ENCODE measurements at regions not wholly inside any gene's neighbourhood (a gene's known extent, or its start where the extent isn't known, plus 50 kb on each side); places are given as distances from the start of the nearest gene placed in this dataset.

GRCh38 chr2:120817136-120817955 is 81.7 kb downstream of the GLI2 start:
- H3K9me3 ChIP-seq (ENCODE audit: low read length) = no peaks in the 10 kb centered on the region
- ATAC-seq (no peak), DNase-seq (ENCODE audit: low spot score) (no peak), FAIRE-seq (no peak)
- peaks cover 9% of the 10 kb centered on the region; the same call in 1 of the 2 replicates for H3K4me1 ChIP-seq (ENCODE audit: insufficient read depth, low read length)
- 53% methylated on average over 25 of the region's 25 CpGs for WGBS (ENCODE audit: low lambda C conversion rate)
- in situ Hi-C loops (cut with HindIII; ENCODE audit: extremely low pct_ligation_motif_present, low pct_unique_long_range_greater_than_20kb) = no loop called here
- no peak for TF ChIP-seq HHEX (CRISPR knock-in tag; IDR thresholded peaks at IDR 0.05)
- TF ChIP-seq MXD3 (CRISPR knock-in tag; IDR thresholded peaks at IDR 0.05) = no peak
- no peak for TF ChIP-seq SIN3B (IDR thresholded peaks at IDR 0.05; ENCODE audit: low read length)
- no peak for TF ChIP-seq MED8 (CRISPR knock-in tag; IDR thresholded peaks at IDR 0.05; ENCODE audit: insufficient replicate concordance)
- TF ChIP-seq ZNF546 (CRISPR knock-in tag; conservative IDR thresholded peaks at IDR 0.05) = no peak
- TF ChIP-seq ZNF367 (CRISPR knock-in tag; IDR thresholded peaks at IDR 0.05; ENCODE audit: borderline replicate concordance) = no peak
- no peak for TF ChIP-seq RNF219 (CRISPR knock-in tag; IDR thresholded peaks at IDR 0.05)
- TF ChIP-seq NFE2 (CRISPR knock-in tag; IDR thresholded peaks at IDR 0.05) = no peak
- TF ChIP-seq PITX1 (CRISPR knock-in tag; IDR thresholded peaks at IDR 0.05) = no peak
- no peak for TF ChIP-seq KDM1A (CRISPR knock-in tag; IDR thresholded peaks at IDR 0.05)
- no peak for TF ChIP-seq XBP1 (CRISPR knock-in tag; IDR thresholded peaks at IDR 0.05)
- BruUV-seq (replicated peaks) = no TSS peak
- H3K4me2 ChIP-seq (ENCODE audit: low read depth, low read length) = no peak overlapping the region
- H2AFZ ChIP-seq (ENCODE audit: low read length) = no peak overlapping the region
- H3K9ac ChIP-seq (ENCODE audit: insufficient read depth, low read depth, low read length) = no peak overlapping the region
- POLR2A ChIA-PET = no interaction called here
- CTCF ChIA-PET (ENCODE audit: low intra/inter-chr PET ratio, low total read pairs) = no interaction called here
- H3K79me2 ChIP-seq (ENCODE audit: insufficient read depth, low read length) = no peaks in the 10 kb centered on the region
- H4K20me1 ChIP-seq (ENCODE audit: insufficient read depth, low read length) = no peaks in the 10 kb centered on the region; the same call in 1 of the 2 replicates
- no peaks in the 10 kb centered on the region for H3K36me3 ChIP-seq (replicated peaks in 1 of 2; ENCODE audit: control insufficient read depth in 1 of 2, insufficient read depth in 2 of 2, low read length in 2 of 2)
- H3K27ac ChIP-seq (ENCODE audit: extremely low read length, insufficient read depth, low read length) = no peak overlapping the region
- peaks cover 15 to 82% of the 10 kb centered on the region in 2 experiments for H3K27me3 ChIP-seq (ENCODE audit: control insufficient read depth in 1 of 2, insufficient read depth in 2 of 2, low read length in 2 of 2)
- intact Hi-C loops (cut with micrococcal nuclease; ENCODE audit: unreplicated experiment) = no loop called here
- no peak overlapping the region for H3K4me3 ChIP-seq (replicated peaks in 1 of 3; ENCODE audit: insufficient read depth in 1 of 3, low read depth in 2 of 3, low read length in 3 of 3)

All from HepG2 (cell line).